GM12873 (cell line): ENCODE measurements at regions not wholly inside any gene's neighbourhood (a gene's known extent, or its start where the extent isn't known, plus 50 kb on each side); places are given as distances from the start of the nearest gene placed in this dataset.

ENCODE experiments used
- TF ChIP-seq, protein P1 (sequence below): IDR thresholded peaks from 2 replicates; pipeline ENCODE4 v1.5.1; 2012; ENCODE audit warnings: low read depth, mild to moderate bottlenecking, moderate library complexity, low read length, control low read depth; ENCODE audit not compliant: insufficient read depth; ENCODE audit errors: missing control alignments

DNA sequence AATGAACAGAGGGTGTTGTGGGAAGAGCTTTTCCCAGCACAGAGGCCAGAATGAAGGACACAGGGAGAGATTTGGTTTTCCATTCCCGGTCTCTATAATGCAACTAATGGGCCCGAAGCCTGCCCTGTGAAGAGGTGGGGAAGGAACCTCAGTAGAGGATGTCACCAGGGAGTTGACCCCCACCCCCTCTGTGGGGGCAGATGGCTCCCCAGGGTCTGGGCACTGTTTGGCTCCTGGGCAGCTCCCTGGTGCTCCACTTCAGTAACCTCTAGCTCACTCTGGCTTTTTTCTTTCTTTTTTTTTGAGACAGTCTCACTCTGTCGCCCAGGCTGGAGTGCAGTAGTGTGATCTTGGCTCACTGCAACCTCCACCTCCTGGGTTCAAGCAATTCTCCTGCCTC lies 109.1 kb upstream of the DLG1 start:
- TF ChIP-seq, protein P1, sequence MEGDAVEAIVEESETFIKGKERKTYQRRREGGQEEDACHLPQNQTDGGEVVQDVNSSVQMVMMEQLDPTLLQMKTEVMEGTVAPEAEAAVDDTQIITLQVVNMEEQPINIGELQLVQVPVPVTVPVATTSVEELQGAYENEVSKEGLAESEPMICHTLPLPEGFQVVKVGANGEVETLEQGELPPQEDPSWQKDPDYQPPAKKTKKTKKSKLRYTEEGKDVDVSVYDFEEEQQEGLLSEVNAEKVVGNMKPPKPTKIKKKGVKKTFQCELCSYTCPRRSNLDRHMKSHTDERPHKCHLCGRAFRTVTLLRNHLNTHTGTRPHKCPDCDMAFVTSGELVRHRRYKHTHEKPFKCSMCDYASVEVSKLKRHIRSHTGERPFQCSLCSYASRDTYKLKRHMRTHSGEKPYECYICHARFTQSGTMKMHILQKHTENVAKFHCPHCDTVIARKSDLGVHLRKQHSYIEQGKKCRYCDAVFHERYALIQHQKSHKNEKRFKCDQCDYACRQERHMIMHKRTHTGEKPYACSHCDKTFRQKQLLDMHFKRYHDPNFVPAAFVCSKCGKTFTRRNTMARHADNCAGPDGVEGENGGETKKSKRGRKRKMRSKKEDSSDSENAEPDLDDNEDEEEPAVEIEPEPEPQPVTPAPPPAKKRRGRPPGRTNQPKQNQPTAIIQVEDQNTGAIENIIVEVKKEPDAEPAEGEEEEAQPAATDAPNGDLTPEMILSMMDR, result no peak

DNA sequence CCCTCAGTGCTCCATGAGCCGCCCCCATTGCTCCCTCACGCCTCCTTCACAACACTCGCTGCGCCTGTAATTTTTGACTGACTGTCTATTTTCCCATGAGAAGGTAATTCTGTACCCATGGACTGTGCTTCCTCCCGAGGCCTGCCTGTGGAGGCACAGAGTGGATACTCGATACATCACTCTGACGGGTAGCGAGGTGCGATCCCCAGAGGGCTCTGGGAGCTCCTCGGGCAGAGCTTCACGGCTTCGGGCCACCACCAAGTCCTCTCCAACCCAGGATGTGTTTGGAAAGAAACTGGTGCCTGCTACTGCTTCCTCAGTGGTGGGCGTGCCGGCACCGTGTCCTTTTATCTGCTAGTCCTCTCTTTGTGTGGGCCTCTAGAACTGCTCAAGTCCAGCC lies 108.6 kb upstream of the DLG1 start:
- TF ChIP-seq, protein P1, result no peak

DNA sequence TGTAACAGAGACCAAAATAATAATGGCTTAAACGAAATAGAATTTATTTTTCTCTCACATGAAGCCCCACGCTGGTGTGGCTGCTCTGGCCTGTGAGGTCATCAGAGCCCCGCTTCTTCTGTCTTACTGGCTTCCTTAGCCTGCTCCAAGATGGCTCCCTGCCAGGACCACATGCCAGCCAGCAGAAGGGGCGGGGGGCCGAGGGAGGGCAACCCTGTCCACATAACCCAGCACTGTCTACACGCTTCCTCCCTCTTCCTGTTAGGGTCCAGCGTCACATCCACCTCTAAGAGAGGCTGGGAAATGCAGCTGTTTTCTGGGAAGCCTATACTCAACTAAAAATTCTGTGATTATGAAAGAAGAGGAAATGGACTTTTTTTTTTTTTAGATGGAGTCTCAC lies 107.9 kb upstream of the DLG1 start:
- TF ChIP-seq, protein P1, result no peak

DNA sequence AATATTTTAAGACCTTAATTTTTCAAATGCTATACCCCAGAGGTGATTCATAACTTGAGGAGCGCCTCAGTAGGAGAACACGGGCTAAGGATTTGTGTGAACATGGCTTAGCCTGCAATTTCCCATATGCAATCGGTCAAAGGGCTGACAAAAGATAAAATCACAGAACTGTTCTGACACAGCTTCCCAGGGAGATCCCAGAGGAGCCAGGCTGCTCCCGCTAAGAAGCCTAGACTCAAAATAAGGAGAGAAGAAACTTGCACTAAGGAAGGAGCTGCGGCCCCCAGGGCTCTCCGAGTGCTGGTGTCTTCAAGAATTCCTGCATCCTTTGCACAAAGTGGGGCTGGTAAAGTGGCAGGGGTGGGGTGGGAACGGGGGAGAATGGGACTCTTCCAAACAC lies 106.3 kb upstream of the DLG1 start:
- TF ChIP-seq, protein P1, result no peak

DNA sequence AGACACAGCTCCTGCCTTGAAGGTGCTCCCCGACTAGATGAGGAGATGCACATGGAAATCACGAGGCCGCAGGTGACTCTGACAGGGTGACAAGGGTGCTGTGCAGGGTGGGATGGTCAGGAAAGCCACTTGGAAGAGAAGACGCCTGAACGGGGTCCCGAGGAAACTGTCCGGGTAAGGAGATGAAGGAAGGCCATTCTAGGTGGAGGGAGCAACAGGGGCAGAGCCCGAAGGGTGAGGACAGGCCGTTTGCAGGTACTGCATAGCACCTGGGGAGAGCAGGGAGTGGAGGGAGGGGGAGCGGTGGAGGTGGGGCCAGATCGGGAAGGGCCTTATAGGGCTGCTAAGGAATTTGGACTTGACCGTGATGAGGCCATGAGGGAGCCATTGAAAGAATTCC lies 105.6 kb upstream of the DLG1 start:
- TF ChIP-seq, protein P1, result no peak

DNA sequence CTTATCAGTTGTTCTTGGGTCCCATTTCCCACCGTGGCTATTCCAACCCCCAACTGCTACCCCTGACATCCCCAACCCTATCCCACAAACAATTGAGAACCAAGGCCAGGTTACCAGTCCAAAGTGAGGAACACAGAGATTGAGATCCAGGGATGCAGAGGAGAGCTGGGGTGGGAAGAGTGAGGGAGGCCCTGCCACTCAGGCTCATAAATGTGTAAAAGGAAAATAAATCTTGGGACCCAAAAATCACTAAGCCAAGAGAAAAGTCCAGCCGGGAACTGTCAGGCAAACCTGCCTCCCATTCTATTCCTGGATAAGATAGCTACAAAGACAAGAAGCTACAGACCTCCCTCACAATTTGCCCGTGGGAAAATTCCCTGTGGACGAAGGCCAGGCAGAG lies 101.1 kb upstream of the DLG1 start:
- TF ChIP-seq, protein P1, result no peak

DNA sequence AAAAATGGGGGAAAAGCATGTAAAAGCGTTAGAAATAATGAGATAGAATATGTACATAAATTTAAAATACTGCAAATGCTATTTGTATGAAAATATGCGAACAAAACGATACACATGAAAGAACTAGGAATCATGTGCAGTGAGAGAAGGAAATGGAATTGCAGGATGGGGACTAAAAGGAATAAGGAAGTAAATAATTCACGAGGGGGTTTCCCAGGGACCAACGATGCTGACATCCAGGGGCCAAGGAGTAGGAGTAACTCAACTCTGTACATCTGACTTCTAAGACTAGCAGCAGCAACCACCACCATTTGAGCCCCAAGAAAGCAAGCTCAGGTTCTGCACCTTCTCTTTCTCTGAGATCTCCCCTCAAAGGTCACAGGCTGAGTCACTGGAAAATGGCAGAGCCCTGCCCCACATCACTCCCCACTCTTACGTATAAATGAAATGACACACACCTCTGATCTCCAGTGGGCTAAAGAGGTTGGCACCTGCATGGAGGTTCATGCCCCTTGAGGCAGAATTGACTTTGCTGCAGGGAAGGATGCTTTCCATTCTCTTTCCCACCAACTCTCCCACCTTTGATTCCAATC lies 100.0 kb upstream of the DLG1 start:
- TF ChIP-seq, protein P1, result no peak
